ENCODE measurements at regions not wholly inside any gene's neighbourhood (a gene's known extent, or its start where the extent isn't known, plus 50 kb on each side); places are given as distances from the start of the nearest gene placed in this dataset.

DNA sequence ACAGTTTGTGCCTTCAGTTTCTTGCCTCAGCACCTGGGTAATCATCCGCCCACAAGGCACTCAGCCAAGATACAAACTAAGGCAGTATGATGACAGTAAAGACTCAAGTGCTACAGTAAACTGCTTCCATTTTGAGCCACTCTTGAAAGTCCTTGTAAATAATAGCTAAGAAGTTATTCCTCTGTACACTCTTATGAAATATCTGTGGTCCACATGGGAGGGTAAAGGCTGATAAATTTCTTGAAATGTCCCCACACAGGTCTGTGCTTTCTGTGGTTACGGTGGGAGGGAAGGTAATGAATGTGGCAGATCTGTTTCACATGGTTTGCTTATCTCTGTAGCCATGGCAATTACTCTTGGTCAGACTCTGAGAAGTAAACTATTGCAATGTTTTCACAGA is 551.0 kb upstream of the ZWINT start:
- H3K27ac Mint-ChIP-seq: no peak overlapping the region
- H3K4me3 Mint-ChIP-seq: no peak overlapping the region
- H3K4me1 Mint-ChIP-seq: no peaks in the 10 kb centered on the region
- no peaks in the 10 kb centered on the region for H3K27me3 Mint-ChIP-seq
- no peak for ATAC-seq
- no peaks in the 10 kb centered on the region for H3K9me3 Mint-ChIP-seq
- H3K36me3 Mint-ChIP-seq: no peaks in the 10 kb centered on the region

- Mint-ChIP-seq H3K36me3 (no peaks in the 10 kb centered on the region), H3K9me3 (no peaks in the 10 kb centered on the region), H3K27me3 (no peaks in the 10 kb centered on the region), H3K4me3 (no peak overlapping the region), H3K4me1 (peaks cover 4% of the 10 kb centered on the region), H3K27ac (no peak overlapping the region)
- ATAC-seq: no peak
These were observed 544.0 kb upstream of the ZWINT start for GRCh38 chr10:56905051-56905450.

DNA sequence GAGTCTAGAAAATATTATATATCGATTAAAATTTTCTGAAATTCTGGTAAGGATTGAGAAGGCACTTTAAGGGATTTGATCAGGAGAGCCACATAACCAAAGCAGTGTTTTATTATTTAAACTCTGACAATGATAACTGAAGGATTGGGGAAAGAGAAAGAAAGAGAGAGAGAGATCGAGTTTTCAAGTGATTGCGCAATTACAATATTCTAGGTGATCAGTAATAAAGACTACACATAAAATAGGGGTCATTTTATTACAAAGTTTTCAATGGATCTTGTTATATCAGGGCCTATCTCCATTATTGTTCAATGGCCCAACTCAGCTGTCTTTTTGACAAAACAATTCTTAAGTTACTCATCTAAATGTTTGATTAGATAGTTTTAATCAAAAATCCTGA is 541.5 kb upstream of the ZWINT start:
- Mint-ChIP-seq H3K4me3 (no peak overlapping the region), H3K27me3 (no peaks in the 10 kb centered on the region), H3K27ac (no peak overlapping the region), H3K9me3 (no peaks in the 10 kb centered on the region), H3K36me3 (no peaks in the 10 kb centered on the region), H3K4me1 (peaks cover 4% of the 10 kb centered on the region)
- ATAC-seq: no peak

DNA sequence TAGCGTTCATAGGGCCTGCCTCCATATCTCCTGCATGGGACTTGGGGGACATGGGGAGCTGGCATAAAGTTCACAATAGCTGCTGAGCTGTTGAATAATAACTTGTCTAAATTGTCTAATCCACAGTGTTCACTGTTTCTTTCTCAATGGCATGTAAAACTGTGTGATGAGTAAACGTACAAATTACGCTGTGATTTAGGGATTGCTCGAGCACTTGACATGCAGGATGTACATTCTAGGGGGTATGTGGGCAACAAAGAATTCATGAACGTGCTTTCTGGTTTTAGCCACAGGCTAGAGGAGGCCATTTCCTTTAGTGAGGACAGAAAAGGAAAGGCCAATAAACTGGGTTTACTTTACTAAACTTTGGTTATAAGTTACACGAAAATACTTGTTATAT is 534.2 kb upstream of the ZWINT start:
- ATAC-seq: no peak
- Mint-ChIP-seq H3K27ac (no peak overlapping the region), H3K36me3 (no peaks in the 10 kb centered on the region), H3K9me3 (no peaks in the 10 kb centered on the region), H3K4me3 (no peak overlapping the region), H3K27me3 (no peaks in the 10 kb centered on the region), H3K4me1 (no peaks in the 10 kb centered on the region)

DNA sequence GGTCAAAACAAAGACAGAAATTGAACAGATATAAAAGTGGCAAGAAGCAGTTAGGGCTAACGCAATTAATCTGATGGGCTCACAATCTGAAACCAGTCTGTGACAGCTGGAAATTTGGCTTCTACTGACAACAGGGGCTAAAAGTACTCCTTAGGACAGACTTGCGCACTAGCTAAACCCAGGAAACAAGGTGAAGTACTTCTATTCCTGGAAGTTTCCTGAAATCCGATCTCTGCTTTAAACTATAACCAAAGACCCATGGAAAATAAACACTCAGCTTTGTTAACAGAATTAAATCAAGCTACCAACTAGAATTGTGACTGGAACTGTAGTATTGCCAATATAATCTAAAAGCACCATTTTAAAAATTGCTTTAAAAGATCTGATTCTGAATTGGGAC is 520.2 kb upstream of the ZWINT start:
- ATAC-seq: no peak
- Mint-ChIP-seq H3K9me3 (no peaks in the 10 kb centered on the region), H3K4me1 (no peaks in the 10 kb centered on the region), H3K4me3 (no peak overlapping the region), H3K27ac (no peak overlapping the region), H3K27me3 (no peaks in the 10 kb centered on the region), H3K36me3 (no peaks in the 10 kb centered on the region)

- ATAC-seq: no peak
- no peak overlapping the region for H3K4me3 Mint-ChIP-seq
- H3K27me3 Mint-ChIP-seq: no peaks in the 10 kb centered on the region
- H3K9me3 Mint-ChIP-seq: no peaks in the 10 kb centered on the region
- no peaks in the 10 kb centered on the region for H3K4me1 Mint-ChIP-seq
- no peak overlapping the region for H3K27ac Mint-ChIP-seq
- H3K36me3 Mint-ChIP-seq: no peaks in the 10 kb centered on the region
These were observed 519.5 kb upstream of the ZWINT start for GRCh38 chr10:56880606-56881005.

GRCh38 chr10:56874950-56875349 is 513.9 kb upstream of the ZWINT start:
- ATAC-seq: no peak
- Mint-ChIP-seq H3K36me3 (no peaks in the 10 kb centered on the region), H3K9me3 (peaks cover 5% of the 10 kb centered on the region), H3K27me3 (no peaks in the 10 kb centered on the region), H3K27ac (no peak overlapping the region), H3K4me3 (no peak overlapping the region), H3K4me1 (no peaks in the 10 kb centered on the region)

DNA sequence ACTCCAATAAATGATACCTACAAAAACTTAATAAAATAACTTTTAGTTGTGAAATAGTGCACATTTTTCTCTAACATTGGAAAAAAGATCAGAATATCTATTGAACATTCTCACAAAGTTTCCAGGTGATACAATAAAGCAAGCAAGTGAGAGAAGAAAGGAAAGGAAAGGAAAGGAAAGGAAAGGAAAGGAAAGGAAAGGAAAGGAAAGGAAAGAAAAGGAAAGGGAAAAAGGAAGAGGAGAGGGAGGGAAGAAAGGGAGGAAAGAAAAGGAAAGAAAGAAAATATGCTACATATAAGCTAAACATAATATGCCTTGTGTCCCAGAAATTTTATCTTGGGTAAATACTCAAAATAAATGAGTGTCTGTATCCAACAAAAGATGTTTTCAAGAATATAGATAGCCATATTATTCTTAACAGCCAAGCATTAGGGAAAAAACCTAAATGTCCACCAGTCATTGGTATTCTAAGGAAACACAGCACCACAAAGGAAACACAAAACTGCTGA is 510.2 kb upstream of the ZWINT start:
- Mint-ChIP-seq H3K36me3 (no peaks in the 10 kb centered on the region), H3K27me3 (no peaks in the 10 kb centered on the region), H3K4me3 (no peak overlapping the region), H3K27ac (no peak overlapping the region), H3K4me1 (no peaks in the 10 kb centered on the region), H3K9me3 (peaks cover 5% of the 10 kb centered on the region)
- no peak for ATAC-seq

DNA sequence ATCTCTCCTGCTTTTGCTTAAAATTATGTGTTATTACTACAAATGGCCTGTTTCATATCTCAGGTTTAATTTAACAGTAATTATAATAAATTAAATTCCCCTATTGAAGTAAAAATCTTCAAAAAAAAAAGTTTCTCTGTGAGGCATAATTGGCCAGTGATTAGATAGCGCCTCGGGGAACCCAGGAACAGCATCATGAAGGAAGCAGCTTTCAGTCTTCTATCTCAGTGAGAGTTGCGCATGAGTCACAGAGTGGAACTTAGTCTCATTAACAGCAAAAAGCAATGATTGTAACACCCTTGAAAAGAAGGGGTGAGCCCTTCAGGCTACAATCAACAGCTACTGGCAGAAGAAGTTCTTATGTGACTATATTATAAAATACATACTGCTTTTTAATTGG is 506.2 kb upstream of the ZWINT start:
- Mint-ChIP-seq H3K36me3 (no peaks in the 10 kb centered on the region), H3K27me3 (no peaks in the 10 kb centered on the region), H3K27ac (no peak overlapping the region), H3K9me3 (peaks cover 3% of the 10 kb centered on the region), H3K4me1 (no peaks in the 10 kb centered on the region), H3K4me3 (no peak overlapping the region)
- no peak for ATAC-seq

- no peaks in the 10 kb centered on the region for H3K9me3 Mint-ChIP-seq
- no peak overlapping the region for H3K27ac Mint-ChIP-seq
- H3K27me3 Mint-ChIP-seq: no peaks in the 10 kb centered on the region
- no peak for ATAC-seq
- no peaks in the 10 kb centered on the region for H3K4me1 Mint-ChIP-seq
- H3K4me3 Mint-ChIP-seq: no peak overlapping the region
- H3K36me3 Mint-ChIP-seq: no peaks in the 10 kb centered on the region
These were observed 495.5 kb upstream of the ZWINT start for GRCh38 chr10:56856569-56856968.

DNA sequence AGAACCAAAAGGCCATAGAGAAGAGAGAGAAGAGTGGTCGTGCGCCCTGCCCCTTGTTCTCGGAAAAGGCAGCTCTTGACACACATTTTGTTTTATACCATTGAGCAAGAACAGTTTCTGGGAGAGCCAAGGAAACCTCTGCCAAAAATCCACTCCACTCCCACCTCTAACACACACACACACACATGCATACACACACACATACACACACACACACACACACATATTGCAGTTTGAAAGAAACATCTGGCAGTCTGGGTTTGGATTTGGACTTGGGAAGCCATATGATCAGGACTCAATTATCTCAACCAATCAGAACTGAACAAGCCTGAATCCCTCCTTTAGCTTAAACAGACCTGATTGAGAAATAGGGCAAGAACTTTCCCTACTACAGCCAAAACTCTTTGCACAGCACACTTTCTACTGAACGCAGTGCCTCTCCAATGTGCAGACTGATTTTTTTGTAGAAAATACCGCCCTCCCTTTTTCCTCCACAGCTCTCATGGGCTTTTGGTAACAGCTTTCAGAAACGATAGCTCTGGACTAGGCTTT is 484.0 kb upstream of the ZWINT start:
- no peak for ATAC-seq
- no peaks in the 10 kb centered on the region for H3K27me3 Mint-ChIP-seq
- H3K4me3 Mint-ChIP-seq: no peak overlapping the region
- no peak overlapping the region for H3K27ac Mint-ChIP-seq
- no peaks in the 10 kb centered on the region for H3K9me3 Mint-ChIP-seq
- no peaks in the 10 kb centered on the region for H3K36me3 Mint-ChIP-seq
- H3K4me1 Mint-ChIP-seq: no peaks in the 10 kb centered on the region

- no peaks in the 10 kb centered on the region for H3K27me3 Mint-ChIP-seq
- ATAC-seq: no peak
- no peak overlapping the region for H3K27ac Mint-ChIP-seq
- H3K36me3 Mint-ChIP-seq: no peaks in the 10 kb centered on the region
- H3K9me3 Mint-ChIP-seq: no peaks in the 10 kb centered on the region
- H3K4me3 Mint-ChIP-seq: no peak overlapping the region
- H3K4me1 Mint-ChIP-seq: no peaks in the 10 kb centered on the region
These were observed 475.6 kb upstream of the ZWINT start for GRCh38 chr10:56836659-56837058.

- Mint-ChIP-seq H3K4me1 (no peaks in the 10 kb centered on the region), H3K9me3 (peaks cover under 1% of the 10 kb centered on the region), H3K4me3 (no peak overlapping the region), H3K27me3 (no peaks in the 10 kb centered on the region), H3K27ac (no peak overlapping the region), H3K36me3 (no peaks in the 10 kb centered on the region)
- ATAC-seq: no peak
These were observed 470.6 kb upstream of the ZWINT start for GRCh38 chr10:56831681-56832080.

- no peak for ATAC-seq
- Mint-ChIP-seq H3K27ac (no peak overlapping the region), H3K9me3 (peaks cover 18% of the 10 kb centered on the region), H3K27me3 (no peaks in the 10 kb centered on the region), H3K36me3 (no peaks in the 10 kb centered on the region), H3K4me3 (no peak overlapping the region), H3K4me1 (peaks cover 9% of the 10 kb centered on the region)
These were observed 462.8 kb upstream of the ZWINT start for GRCh38 chr10:56823849-56824248.

DNA sequence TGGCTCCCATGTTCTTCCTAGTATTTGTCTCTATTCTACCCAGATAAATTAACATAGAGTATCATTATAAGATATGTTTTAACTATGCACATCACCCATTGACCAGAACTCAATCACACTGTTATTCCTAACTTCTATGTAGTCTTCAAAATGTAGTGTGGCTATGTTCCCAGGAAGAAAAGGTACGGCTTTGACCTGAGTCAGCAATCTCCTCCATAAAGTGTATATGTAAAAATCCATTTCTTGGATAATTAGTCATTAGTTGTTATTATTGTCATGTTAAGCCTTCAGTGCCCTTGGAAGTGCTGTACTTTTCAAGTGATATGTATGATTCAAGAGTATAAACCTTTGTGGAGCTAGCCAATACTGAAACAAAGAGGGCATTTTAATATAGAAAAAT is 444.0 kb upstream of the ZWINT start:
- no peaks in the 10 kb centered on the region for H3K27me3 Mint-ChIP-seq
- H3K27ac Mint-ChIP-seq: no peak overlapping the region
- H3K4me3 Mint-ChIP-seq: no peak overlapping the region
- no peaks in the 10 kb centered on the region for H3K4me1 Mint-ChIP-seq
- H3K9me3 Mint-ChIP-seq: no peaks in the 10 kb centered on the region
- no peaks in the 10 kb centered on the region for H3K36me3 Mint-ChIP-seq
- ATAC-seq: no peak

GRCh38 chr10:56785292-56785691 is 424.2 kb upstream of the ZWINT start:
- Mint-ChIP-seq H3K9me3 (peaks cover 2% of the 10 kb centered on the region), H3K27me3 (no peaks in the 10 kb centered on the region), H3K4me3 (no peak overlapping the region), H3K4me1 (no peaks in the 10 kb centered on the region), H3K36me3 (no peaks in the 10 kb centered on the region), H3K27ac (no peak overlapping the region)
- no peak for ATAC-seq

- H3K36me3 Mint-ChIP-seq: no peaks in the 10 kb centered on the region
- H3K27ac Mint-ChIP-seq: no peak overlapping the region
- no peaks in the 10 kb centered on the region for H3K4me1 Mint-ChIP-seq
- no peak overlapping the region for H3K4me3 Mint-ChIP-seq
- H3K27me3 Mint-ChIP-seq: no peaks in the 10 kb centered on the region
- ATAC-seq: no peak
- peaks cover 5% of the 10 kb centered on the region for H3K9me3 Mint-ChIP-seq
These were observed 421.4 kb upstream of the ZWINT start for GRCh38 chr10:56782503-56782902.

Measured in stimulated activated memory B cell treated with anti-CD40 and anti-IgM and Interleukin-4, amounts not matched to agents 10 μg/mL and 1 μg/mL and 100 μg/mL, for 72 hours (primary cell).